IMR-90 (cell line): ENCODE measurements at regions not wholly inside any gene's neighbourhood (a gene's known extent, or its start where the extent isn't known, plus 50 kb on each side); places are given as distances from the start of the nearest gene placed in this dataset.

Source experiments
- CEBPB ChIP-seq: IDR thresholded peaks from 2 replicates; pipeline ENCODE4 v1.6.1; 2012; ENCODE audit warnings: low read depth, low read length, improper control_type of control experiment
- CHD1 ChIP-seq: IDR thresholded peaks from 2 replicates; pipeline ENCODE4 v1.6.1; 2012; ENCODE audit warnings: low read depth, low read length, improper control_type of control experiment
- FOS ChIP-seq: fragments of 150-350 bp; IDR thresholded peaks from 2 replicates; pipeline ENCODE4 v1.6.1; 2016; ENCODE audit warnings: low read depth, low read length
- MAFK ChIP-seq: IDR thresholded peaks from 2 replicates; pipeline ENCODE4 v1.6.1; 2012; ENCODE audit warnings: low read depth, low read length, improper control_type of control experiment
- MAZ ChIP-seq: IDR thresholded peaks from 2 replicates; pipeline ENCODE4 v1.6.1; 2012; ENCODE audit warnings: low read depth, mild to moderate bottlenecking, low read length, improper control_type of control experiment, moderate library complexity, borderline replicate concordance
- MXI1 ChIP-seq: IDR thresholded peaks from 2 replicates; pipeline ENCODE4 v1.6.1; 2012; ENCODE audit warnings: low read depth, mild to moderate bottlenecking, low read length, moderate library complexity, borderline replicate concordance
- POLR2A ChIP-seq: IDR thresholded peaks from 2 replicates; pipeline ENCODE4 v1.6.1; 2012; ENCODE audit warnings: mild to moderate bottlenecking, low read depth, low read length
- RAD21 ChIP-seq: IDR thresholded peaks from 2 replicates; pipeline ENCODE4 v1.6.1; 2012; ENCODE audit warnings: low read length, improper control_type of control experiment
- RFX5 ChIP-seq: IDR thresholded peaks from 2 replicates; pipeline ENCODE4 v1.8.0; 2012; ENCODE audit warnings: low read depth, mild to moderate bottlenecking, low read length, moderate library complexity
- TF ChIP-seq, protein P1 (sequence below): conservative IDR thresholded peaks from 2 replicates; pipeline ENCODE4 v1.5.1; 2012; ENCODE audit warnings: mild to moderate bottlenecking, low read depth, low read length, improper control_type of control experiment
- TF ChIP-seq, protein P2 (sequence below): fragments of 150-350 bp; IDR thresholded peaks from 2 replicates; pipeline ENCODE4 v1.6.1; 2017; ENCODE audit warnings: mild to moderate bottlenecking, antibody characterized with exemption, low read length, low read depth

DNA sequence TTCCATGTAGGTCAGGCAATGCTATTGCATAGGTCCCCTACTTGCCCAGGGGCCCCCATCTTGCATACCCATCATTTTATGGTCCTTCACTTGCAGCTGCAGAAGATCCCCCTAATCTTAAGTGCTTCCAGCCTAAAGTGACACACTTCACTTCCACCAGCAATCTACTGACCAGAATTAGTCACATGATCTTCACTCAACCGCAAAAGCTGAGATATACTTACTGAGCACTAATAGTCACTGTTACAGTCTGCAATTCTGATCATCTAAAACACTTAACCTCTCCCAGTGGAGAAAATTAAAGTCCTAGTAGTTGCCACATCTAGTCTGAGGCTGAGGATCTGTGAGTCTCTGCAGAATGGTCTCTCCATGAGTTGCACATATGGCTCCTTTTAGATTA, 82.1 kb downstream of the AREG start:
- TF ChIP-seq, protein P1, sequence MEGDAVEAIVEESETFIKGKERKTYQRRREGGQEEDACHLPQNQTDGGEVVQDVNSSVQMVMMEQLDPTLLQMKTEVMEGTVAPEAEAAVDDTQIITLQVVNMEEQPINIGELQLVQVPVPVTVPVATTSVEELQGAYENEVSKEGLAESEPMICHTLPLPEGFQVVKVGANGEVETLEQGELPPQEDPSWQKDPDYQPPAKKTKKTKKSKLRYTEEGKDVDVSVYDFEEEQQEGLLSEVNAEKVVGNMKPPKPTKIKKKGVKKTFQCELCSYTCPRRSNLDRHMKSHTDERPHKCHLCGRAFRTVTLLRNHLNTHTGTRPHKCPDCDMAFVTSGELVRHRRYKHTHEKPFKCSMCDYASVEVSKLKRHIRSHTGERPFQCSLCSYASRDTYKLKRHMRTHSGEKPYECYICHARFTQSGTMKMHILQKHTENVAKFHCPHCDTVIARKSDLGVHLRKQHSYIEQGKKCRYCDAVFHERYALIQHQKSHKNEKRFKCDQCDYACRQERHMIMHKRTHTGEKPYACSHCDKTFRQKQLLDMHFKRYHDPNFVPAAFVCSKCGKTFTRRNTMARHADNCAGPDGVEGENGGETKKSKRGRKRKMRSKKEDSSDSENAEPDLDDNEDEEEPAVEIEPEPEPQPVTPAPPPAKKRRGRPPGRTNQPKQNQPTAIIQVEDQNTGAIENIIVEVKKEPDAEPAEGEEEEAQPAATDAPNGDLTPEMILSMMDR = no peak
- no peak for TF ChIP-seq RAD21
- TF ChIP-seq, protein P2, sequence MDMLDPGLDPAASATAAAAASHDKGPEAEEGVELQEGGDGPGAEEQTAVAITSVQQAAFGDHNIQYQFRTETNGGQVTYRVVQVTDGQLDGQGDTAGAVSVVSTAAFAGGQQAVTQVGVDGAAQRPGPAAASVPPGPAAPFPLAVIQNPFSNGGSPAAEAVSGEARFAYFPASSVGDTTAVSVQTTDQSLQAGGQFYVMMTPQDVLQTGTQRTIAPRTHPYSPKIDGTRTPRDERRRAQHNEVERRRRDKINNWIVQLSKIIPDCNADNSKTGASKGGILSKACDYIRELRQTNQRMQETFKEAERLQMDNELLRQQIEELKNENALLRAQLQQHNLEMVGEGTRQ = no peak
- TF ChIP-seq RFX5 = no peak
- no peak for TF ChIP-seq MXI1
- no peak for TF ChIP-seq POLR2A
- TF ChIP-seq CEBPB = no peak
- TF ChIP-seq CHD1 = no peak
- no peak for TF ChIP-seq MAZ
- no peak for TF ChIP-seq FOS
- TF ChIP-seq MAFK = no peak
